Spinal cord (tissue), 9 donors: ENCODE measurements at regions not wholly inside any gene's neighbourhood (a gene's known extent, or its start where the extent isn't known, plus 50 kb on each side); places are given as distances from the start of the nearest gene placed in this dataset.

Experiments used
- DNase-seq, 6 donors: peaks; one replicate each; pipeline versions ENCODE4 v3.0.0 to v3.0.0-alpha.2; 2013 to 2015; ENCODE audit warnings: low spot score in 6 of 6, low read depth in 4 of 6
- H3K27ac ChIP-seq: one replicate; pipeline ENCODE4 v1.5.1; 2013; ENCODE audit warnings: low read depth, low read length, control low read depth
- H3K27me3 ChIP-seq: one replicate; pipeline ENCODE4 v1.6.1; 2013; ENCODE audit warnings: low read length; ENCODE audit not compliant: control insufficient read depth, insufficient read depth
- H3K36me3 ChIP-seq: one replicate; pipeline ENCODE4 v1.6.1; 2013; ENCODE audit warnings: low read length; ENCODE audit not compliant: control insufficient read depth, insufficient read depth
- H3K4me1 ChIP-seq: one replicate; pipeline ENCODE4 v1.6.1; 2013; ENCODE audit warnings: low read length; ENCODE audit not compliant: control insufficient read depth, insufficient read depth
- H3K4me3 ChIP-seq: one replicate; pipeline ENCODE4 v1.5.1; 2013; ENCODE audit warnings: low read depth, low read length, control low read depth
- H3K9me3 ChIP-seq: one replicate; pipeline ENCODE4 v1.6.1; 2013; ENCODE audit warnings: low read length; ENCODE audit not compliant: control insufficient read depth, insufficient read depth
- WGBS: methylation state at CpG from one replicate; pipeline ENCODE4 v1.1.5; 2013; ENCODE audit warnings: missing lambda C conversion rate; ENCODE audit not compliant: insufficient coverage; 5-methylcytosine and 5-hydroxymethylcytosine counted together
- donor health status: healthy.

DNA sequence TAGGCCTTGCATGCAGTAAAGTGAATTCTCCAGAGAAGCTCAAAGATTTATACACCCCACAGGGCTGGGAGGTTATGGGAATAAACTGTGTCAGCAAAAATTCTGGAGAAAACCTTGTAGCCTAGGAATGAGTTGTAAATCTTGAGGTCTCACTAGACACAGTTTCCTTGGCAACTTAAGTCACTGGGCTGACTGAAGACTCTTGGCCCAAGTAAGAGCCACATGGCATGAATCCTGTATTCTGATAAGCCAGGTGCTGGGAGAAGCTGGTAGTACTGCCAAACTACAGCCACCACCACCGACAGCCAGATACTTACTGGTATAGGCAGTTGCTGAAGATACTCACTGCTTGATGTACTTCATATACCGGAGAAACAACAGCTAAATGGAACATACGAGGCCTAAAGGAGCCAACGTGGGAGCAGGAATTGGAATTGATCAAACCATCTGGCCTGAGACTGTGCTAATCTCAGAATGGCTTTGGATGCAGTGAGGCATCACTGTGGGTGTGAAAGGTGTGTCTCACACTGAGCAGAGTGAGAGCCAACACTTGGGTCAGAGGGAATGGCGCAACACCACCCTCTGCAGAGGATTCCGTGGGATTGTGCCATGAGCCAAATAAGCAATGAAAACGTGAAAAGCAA is 102.8 kb upstream of the TMCC3 start:
- WGBS, result 49% methylated on average over 6 of the region's 7 CpGs
- H3K4me3 ChIP-seq, result no peak overlapping the region
- DNase-seq, result peak in 4 of 6 donors; percentile 32 to 87 (median 57)
- H3K4me1 ChIP-seq, result peaks cover 9% of the 10 kb centered on the region
- H3K27ac ChIP-seq, result peak overlapping the region; percentile 44
- H3K36me3 ChIP-seq, result no peaks in the 10 kb centered on the region
- H3K9me3 ChIP-seq, result no peaks in the 10 kb centered on the region
- H3K27me3 ChIP-seq, result no peaks in the 10 kb centered on the region

DNA sequence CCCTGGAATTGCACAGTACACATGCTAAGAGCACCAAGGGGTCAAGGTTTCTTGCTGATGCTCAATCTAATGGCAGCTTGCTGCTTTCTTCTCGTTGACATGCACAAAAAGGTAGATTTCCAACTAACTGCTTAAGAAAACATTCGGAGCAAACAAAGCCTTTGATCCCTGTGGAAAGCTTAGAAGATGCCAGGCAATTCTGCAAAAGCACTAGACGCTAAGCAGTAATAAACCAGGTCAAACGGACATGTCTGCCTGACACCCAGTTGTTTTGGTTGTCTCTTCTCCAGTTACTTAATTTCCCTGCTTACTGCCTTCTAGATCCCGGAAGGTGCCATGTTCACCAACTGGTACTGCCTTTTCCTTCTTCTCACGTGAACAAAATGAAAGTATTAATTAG is 100.5 kb upstream of the TMCC3 start:
- H3K27ac ChIP-seq, result no peak overlapping the region
- no peaks in the 10 kb centered on the region for H3K27me3 ChIP-seq
- no peaks in the 10 kb centered on the region for H3K36me3 ChIP-seq
- DNase-seq, result no peak
- no peak overlapping the region for H3K4me3 ChIP-seq
- H3K4me1 ChIP-seq, result peaks cover 9% of the 10 kb centered on the region
- WGBS, result 43% methylated on average over 4 of the region's 6 CpGs
- H3K9me3 ChIP-seq, result no peaks in the 10 kb centered on the region

DNA sequence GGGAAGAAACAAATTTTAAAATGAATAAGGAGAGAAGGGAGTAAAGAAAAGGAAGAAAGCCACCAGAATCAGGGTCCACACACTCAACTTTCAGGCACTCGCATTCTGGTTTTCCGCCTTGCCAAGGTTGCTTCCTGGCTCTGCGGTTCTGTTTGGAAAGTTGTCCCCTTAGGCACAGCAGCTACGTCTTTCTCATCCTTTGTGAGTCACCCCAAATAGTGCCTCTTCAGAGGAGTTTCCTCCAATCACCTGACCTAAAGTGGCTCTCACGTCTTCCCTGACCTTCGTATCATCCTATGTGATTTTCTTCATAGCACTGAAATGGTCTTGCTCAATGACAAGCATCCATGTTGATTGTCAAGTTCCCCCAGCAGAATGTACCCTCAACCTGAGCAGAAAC is 99.5 kb upstream of the TMCC3 start:
- Histone ChIP-seq H3K27ac (no peak overlapping the region), H3K4me3 (no peak overlapping the region), H3K4me1 (peaks cover 9% of the 10 kb centered on the region), H3K27me3 (no peaks in the 10 kb centered on the region), H3K9me3 (no peaks in the 10 kb centered on the region), H3K36me3 (no peaks in the 10 kb centered on the region)
- 90% methylated on average over 6 of the region's 6 CpGs for WGBS
- no peak for DNase-seq

DNA sequence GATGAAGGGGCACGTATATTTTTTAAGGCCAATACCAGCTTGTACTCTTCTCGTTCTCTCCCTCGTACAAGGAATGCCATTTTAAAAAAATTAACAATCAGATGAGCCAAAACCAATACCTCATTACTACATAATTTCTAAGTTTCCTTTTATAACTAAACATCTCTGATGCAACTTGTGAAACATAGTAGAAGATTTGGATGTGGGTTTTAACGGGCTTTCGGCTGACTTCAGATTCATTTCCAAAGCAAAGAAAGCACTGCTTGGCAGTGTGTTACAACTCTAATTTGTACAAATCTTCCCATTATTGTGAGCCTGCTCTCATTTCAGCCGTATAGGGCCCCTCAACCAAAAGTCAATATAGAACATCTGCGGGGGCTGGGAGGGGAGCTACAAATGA is 99.1 kb upstream of the TMCC3 start:
- no peak overlapping the region for H3K27ac ChIP-seq
- no peaks in the 10 kb centered on the region for H3K27me3 ChIP-seq
- no peaks in the 10 kb centered on the region for H3K9me3 ChIP-seq
- no peaks in the 10 kb centered on the region for H3K36me3 ChIP-seq
- no peak for DNase-seq
- no peak overlapping the region for H3K4me3 ChIP-seq
- H3K4me1 ChIP-seq, result peaks cover 9% of the 10 kb centered on the region
- no CpG with 5 or more reads among the region's 7 CpGs for WGBS

DNA sequence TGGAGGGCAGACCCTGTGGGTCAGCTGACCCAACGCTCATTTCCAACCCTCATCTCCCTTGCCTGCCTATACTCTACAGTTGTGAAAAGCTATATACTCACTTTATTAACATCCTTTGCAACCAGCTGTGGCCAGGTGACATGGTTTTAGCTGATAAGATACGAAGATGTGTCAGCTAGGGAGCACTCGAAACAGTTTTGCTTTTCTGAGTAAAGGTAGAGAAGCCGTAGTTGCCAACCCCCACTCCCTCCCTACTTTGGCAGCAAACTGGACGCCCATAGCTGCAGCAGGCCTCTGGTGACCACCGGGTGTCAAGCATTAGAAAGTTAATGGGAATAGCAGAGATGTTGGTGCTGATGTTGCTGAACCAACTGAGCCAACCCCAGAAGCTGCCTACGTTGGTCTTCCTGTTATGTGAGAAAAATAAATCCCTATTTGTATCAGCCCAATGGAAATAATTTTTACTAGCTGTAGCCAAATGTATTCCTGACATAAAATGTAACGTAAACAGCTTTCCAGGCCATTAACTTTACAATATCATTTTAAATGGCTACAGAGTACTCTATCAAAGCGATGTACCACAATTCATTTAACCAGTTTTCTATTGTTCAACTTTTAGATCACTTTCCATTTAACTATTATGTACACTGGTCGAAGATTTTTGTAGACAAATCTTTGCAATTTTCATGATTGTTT is 98.5 kb upstream of the TMCC3 start:
- DNase-seq, result no peak
- Histone ChIP-seq H3K27ac (no peak overlapping the region), H3K4me1 (peaks cover 9% of the 10 kb centered on the region), H3K4me3 (no peak overlapping the region), H3K9me3 (no peaks in the 10 kb centered on the region), H3K27me3 (no peaks in the 10 kb centered on the region), H3K36me3 (no peaks in the 10 kb centered on the region)
- WGBS, result 84% methylated on average over 2 of the region's 10 CpGs

DNA sequence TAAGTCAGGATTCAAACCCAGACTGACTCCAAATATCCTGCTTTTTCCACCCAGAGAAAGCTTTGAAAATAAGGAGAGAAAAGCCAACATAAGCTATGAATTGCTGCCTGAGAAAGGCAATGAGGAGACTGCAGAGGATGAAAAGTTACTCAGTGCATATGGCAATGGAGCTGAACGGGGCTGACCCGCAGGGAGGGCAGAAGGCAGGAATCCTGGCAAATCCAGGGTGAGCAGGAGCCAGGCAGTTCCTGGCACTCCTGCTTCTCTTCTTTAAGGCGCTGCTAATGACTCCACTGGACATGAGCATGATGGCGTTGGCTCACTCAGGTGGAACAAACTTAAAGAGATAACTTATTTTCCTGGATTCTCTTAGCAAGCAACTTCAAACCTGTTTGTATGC is 95.2 kb upstream of the TMCC3 start:
- DNase-seq, result peak in 1 of 6 donors; percentile 59
- no peaks in the 10 kb centered on the region for H3K9me3 ChIP-seq
- no peak overlapping the region for H3K4me3 ChIP-seq
- H3K4me1 ChIP-seq, result no peaks in the 10 kb centered on the region
- no peak overlapping the region for H3K27ac ChIP-seq
- H3K36me3 ChIP-seq, result no peaks in the 10 kb centered on the region
- 53% methylated on average over 4 of the region's 4 CpGs for WGBS
- H3K27me3 ChIP-seq, result no peaks in the 10 kb centered on the region

DNA sequence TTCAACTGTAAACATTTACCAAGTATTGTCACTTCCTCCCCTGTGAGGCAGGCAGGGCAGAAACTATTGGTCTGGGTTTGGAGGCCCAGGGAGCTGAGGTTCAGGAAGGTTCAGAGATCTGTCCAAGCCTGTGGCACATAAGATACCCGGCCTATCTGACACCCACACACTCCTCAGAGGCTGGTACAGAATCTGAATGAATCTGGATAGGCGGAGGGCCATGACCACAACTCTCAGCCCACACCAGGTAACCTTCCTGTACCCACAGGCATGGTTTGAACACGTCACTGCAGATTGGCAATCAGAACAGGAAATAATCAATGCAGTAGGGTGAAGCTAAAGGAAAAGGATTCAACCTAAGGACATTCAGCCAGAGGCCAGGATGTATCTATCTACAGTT is 92.8 kb upstream of the TMCC3 start:
- no peaks in the 10 kb centered on the region for H3K27me3 ChIP-seq
- H3K36me3 ChIP-seq, result no peaks in the 10 kb centered on the region
- no CpG with 5 or more reads among the region's 3 CpGs for WGBS
- H3K9me3 ChIP-seq, result no peaks in the 10 kb centered on the region
- no peak overlapping the region for H3K4me3 ChIP-seq
- no peaks in the 10 kb centered on the region for H3K4me1 ChIP-seq
- DNase-seq, result no peak
- no peak overlapping the region for H3K27ac ChIP-seq

DNA sequence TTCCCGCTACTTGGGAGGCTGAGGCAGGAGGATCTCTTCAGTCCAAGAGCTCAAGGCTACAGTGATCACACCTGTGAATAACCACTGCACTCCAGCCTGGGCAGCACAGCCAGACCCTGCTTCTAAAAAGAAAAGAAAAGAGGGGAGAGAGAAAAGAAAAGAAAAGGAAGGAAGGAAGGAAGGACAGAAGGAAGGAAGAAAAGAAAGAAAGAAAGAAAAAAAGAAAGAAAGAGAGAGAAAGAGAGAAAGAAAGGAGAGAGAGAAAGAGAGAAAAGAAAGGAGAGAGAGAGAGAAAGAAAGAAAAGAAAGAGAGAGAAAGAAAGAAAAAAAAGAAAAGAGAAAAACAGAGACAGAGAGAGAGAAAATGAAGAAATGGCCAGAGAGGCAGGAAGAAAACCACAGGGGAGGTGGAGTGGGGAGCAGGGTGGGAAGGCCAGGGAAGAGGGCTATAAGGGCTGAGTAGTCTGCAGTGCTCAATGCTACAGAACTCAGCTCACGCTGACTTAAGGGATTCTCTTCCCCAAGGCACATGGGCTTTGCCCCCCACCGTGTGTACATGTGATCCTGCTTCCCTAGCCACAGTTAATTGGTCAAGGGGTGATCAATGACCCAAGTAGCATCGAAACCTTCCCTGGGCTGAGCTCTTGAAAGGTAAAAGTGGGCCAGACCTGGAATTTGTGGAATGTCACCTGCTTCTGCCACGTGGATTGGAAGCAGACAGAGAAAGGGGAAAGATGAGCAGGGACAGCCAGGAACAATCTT is 90.4 kb upstream of the TMCC3 start:
- no peak overlapping the region for H3K4me3 ChIP-seq
- 43% methylated on average over 5 of the region's 5 CpGs for WGBS

DNA sequence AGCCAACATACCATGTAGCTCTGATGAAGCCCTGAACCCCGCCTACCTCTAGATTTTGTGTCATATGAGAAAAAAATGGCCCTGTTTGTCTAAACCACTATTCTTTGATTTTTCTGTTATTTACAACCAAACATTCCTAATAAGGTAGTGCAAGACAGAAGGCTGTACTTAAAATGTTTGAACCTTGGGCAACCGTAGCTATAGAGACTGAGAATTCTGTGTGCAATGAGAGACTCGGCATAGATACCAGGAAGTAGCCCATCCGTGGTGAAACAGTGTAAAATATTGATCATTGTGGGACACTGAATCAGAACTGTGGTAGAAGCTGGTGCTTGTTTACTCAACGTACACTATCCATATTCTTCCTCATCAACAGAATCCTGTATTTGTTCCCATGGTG is 86.5 kb upstream of the TMCC3 start:
- 90% methylated on average over 3 of the region's 5 CpGs for WGBS
- no peak overlapping the region for H3K4me3 ChIP-seq
- H3K36me3 ChIP-seq, result no peaks in the 10 kb centered on the region
- H3K27me3 ChIP-seq, result no peaks in the 10 kb centered on the region
- no peak overlapping the region for H3K27ac ChIP-seq
- peaks cover 3% of the 10 kb centered on the region for H3K4me1 ChIP-seq
- no peaks in the 10 kb centered on the region for H3K9me3 ChIP-seq
- DNase-seq, result no peak

More for the DNA sequence above, 90.4 kb upstream of the TMCC3 start:
- no peak overlapping the region for H3K27ac ChIP-seq
- H3K4me1 ChIP-seq, result no peaks in the 10 kb centered on the region
- no peaks in the 10 kb centered on the region for H3K36me3 ChIP-seq
- H3K27me3 ChIP-seq, result no peaks in the 10 kb centered on the region
- no peak for DNase-seq
- no peaks in the 10 kb centered on the region for H3K9me3 ChIP-seq
